GM23338 (cell line): ENCODE measurements at regions not wholly inside any gene's neighbourhood (a gene's known extent, or its start where the extent isn't known, plus 50 kb on each side); places are given as distances from the start of the nearest gene placed in this dataset.

Experiments used
- ATAC-seq: fragments of 200-7000 bp; cut with Tn5 transposase; 3 replicates; pipeline ENCODE4 v1.9.1; 2020
- DNase-seq: peaks from one replicate; pipeline ENCODE4 v3.0.0-alpha.2; 2015; ENCODE audit warnings: low spot score
- H2AFZ ChIP-seq: fragments of 200-600 bp; sonication (generic); 2 replicates; pipeline ENCODE4 v1.8.0; 2016; ENCODE audit warnings: antibody characterized with exemption, mild to moderate bottlenecking, moderate library complexity
- H3F3A ChIP-seq: fragments of 200-600 bp; sonication (generic); replicated peaks from 2 replicates; pipeline ENCODE4 v1.8.0; 2017; ENCODE audit warnings: antibody characterized with exemption, mixed run types, low read depth
- H3K27ac ChIP-seq: fragments of 200-600 bp; sonication (generic); 2 replicates; pipeline ENCODE4 v1.6.1; 2016; ENCODE audit warnings: low read depth
- H3K27me3 ChIP-seq: fragments of 200-600 bp; sonication (generic); 2 replicates; pipeline ENCODE4 v1.8.0; 2016; ENCODE audit warnings: mild to moderate bottlenecking, mixed run types, moderate library complexity; ENCODE audit not compliant: insufficient read depth
- H3K36me3 ChIP-seq: fragments of 200-600 bp; sonication (generic); 2 replicates; pipeline ENCODE4 v1.8.0; 2016; ENCODE audit warnings: mild to moderate bottlenecking; ENCODE audit not compliant: insufficient read depth
- H3K4me1 ChIP-seq: fragments of 200-600 bp; sonication (generic); 2 replicates; pipeline ENCODE4 v1.8.0; 2016; ENCODE audit warnings: mild to moderate bottlenecking, moderate library complexity; ENCODE audit not compliant: insufficient read depth
- H3K4me2 ChIP-seq: fragments of 200-600 bp; sonication (generic); 2 replicates; pipeline ENCODE4 v1.7.1; 2017; ENCODE audit warnings: mixed run types
- H3K4me3 ChIP-seq: fragments of 200-600 bp; sonication (generic); 2 replicates; pipeline ENCODE4 v1.6.1; 2016; ENCODE audit warnings: mixed run types
- H3K79me2 ChIP-seq: fragments of 200-600 bp; sonication (generic); replicated peaks from 2 replicates; pipeline ENCODE4 v1.8.0; 2017; ENCODE audit warnings: mild to moderate bottlenecking; ENCODE audit not compliant: insufficient read depth
- H3K9me2 ChIP-seq: fragments of 200-600 bp; sonication (generic); 2 replicates; pipeline ENCODE4 v1.8.0; 2017; ENCODE audit not compliant: insufficient read depth
- H4K20me1 ChIP-seq: fragments of 200-600 bp; sonication (generic); replicated peaks from 2 replicates; pipeline ENCODE4 v1.8.0; 2017; ENCODE audit warnings: mild to moderate bottlenecking; ENCODE audit not compliant: insufficient read depth
- H3K27ac Mint-ChIP-seq: 2 replicates; pipeline ENCODE4 v1.8.0; 2020; ENCODE audit warnings: inconsistent platforms, mild to moderate bottlenecking, moderate library complexity, mixed read lengths
- H3K27me3 Mint-ChIP-seq: 3 replicates; pipeline ENCODE4 v1.8.0; 2022; ENCODE audit warnings: low read depth, mild to moderate bottlenecking, moderate library complexity, mixed read lengths, inconsistent platforms; ENCODE audit not compliant: insufficient read depth, poor library complexity
- H3K36me3 Mint-ChIP-seq: 3 replicates; pipeline ENCODE4 v1.8.0; 2021; ENCODE audit warnings: low read depth, mild to moderate bottlenecking, inconsistent platforms, moderate library complexity, mixed read lengths
- H3K4me1 Mint-ChIP-seq: 3 replicates; pipeline ENCODE4 v1.8.0; 2020; ENCODE audit warnings: mild to moderate bottlenecking, inconsistent platforms, mixed read lengths
- H3K4me3 Mint-ChIP-seq: 3 replicates; pipeline ENCODE4 v1.8.0; 2021; ENCODE audit warnings: moderate library complexity, mild to moderate bottlenecking, inconsistent platforms, mixed read lengths
- H3K9me3 Mint-ChIP-seq: 3 replicates; pipeline ENCODE4 v1.8.0; 2020; ENCODE audit warnings: moderate library complexity, mild to moderate bottlenecking, inconsistent platforms, mixed read lengths
- CREB1 ChIP-seq: fragments of 250-450 bp; sonication (Bioruptor Pico); IDR thresholded peaks from 2 replicates; pipeline ENCODE4 v1.5.0; 2020; ENCODE audit warnings: low read depth, mild to moderate bottlenecking, moderate library complexity
- EZH2phosphoT487 ChIP-seq: fragments of 200-600 bp; sonication (generic); IDR thresholded peaks from one replicate; pipeline ENCODE4 v1.8.1; 2018; ENCODE audit warnings: antibody characterized with exemption; ENCODE audit not compliant: unreplicated experiment
- JUNB ChIP-seq: IDR thresholded peaks from one replicate; pipeline ENCODE4 v1.6.1; 2016; ENCODE audit warnings: antibody characterized with exemption; ENCODE audit not compliant: unreplicated experiment
- NANOG ChIP-seq: IDR thresholded peaks from 2 replicates; pipeline ENCODE4 v1.6.1; 2016; ENCODE audit warnings: antibody characterized with exemption, borderline replicate concordance
- POLR2AphosphoS5 ChIP-seq: IDR thresholded peaks from 2 replicates; pipeline ENCODE4 v1.6.1; 2016; ENCODE audit warnings: antibody characterized with exemption, low read depth
- REST ChIP-seq: IDR thresholded peaks from one replicate; pipeline ENCODE4 v1.6.1; 2018; ENCODE audit warnings: antibody characterized with exemption; ENCODE audit not compliant: unreplicated experiment
- STAT1 ChIP-seq: IDR thresholded peaks from one replicate; pipeline ENCODE4 v1.6.1; 2016; ENCODE audit warnings: antibody characterized with exemption; ENCODE audit not compliant: unreplicated experiment
- ZNF114 ChIP-seq: fragments of 250-450 bp; sonication (Bioruptor Pico); IDR thresholded peaks from 2 replicates; pipeline ENCODE4 v1.5.0; 2020; ENCODE audit warnings: mild to moderate bottlenecking, moderate library complexity
- ZNF331 ChIP-seq: fragments of 250-450 bp; sonication (Bioruptor Pico); IDR thresholded peaks from 2 replicates; pipeline ENCODE4 v1.5.0; 2020; ENCODE audit warnings: low read depth, mild to moderate bottlenecking, moderate library complexity
- ZNF462 ChIP-seq: fragments of 250-450 bp; sonication (Bioruptor Pico); IDR thresholded peaks from 2 replicates; pipeline ENCODE4 v1.5.0; 2020; ENCODE audit warnings: mild to moderate bottlenecking, moderate library complexity
- TF ChIP-seq, protein P1 (sequence below), 2 experiments: fragments of 200-600 bp in 1 of 2; sonication (generic) in 1 of 2; conservative IDR thresholded peaks; 2 replicates each; pipeline versions ENCODE4 v1.5.1 to v1.6.1; 2016 to 2017; ENCODE audit warnings: antibody characterized with exemption in 2 of 2, low read depth in 2 of 2, mild to moderate bottlenecking in 2 of 2, moderate library complexity in 1 of 2

- ATAC-seq: no peak
Measured at GRCh38 chr1:24995661-24996060, 65.6 kb upstream of the RUNX3 start.

More at GRCh38 chr1:24995661-24996060, 65.6 kb upstream of the RUNX3 start:
- Mint-ChIP-seq H3K27ac (no peak overlapping the region), H3K4me3 (no peak overlapping the region), H3K36me3 (no peaks in the 10 kb centered on the region), H3K27me3 (peaks cover 16% of the 10 kb centered on the region), H3K4me1 (peaks cover 4% of the 10 kb centered on the region; the same call in 2 of the 3 replicates), H3K9me3 (no peaks in the 10 kb centered on the region)
- Histone ChIP-seq H3K27me3 (no peaks in the 10 kb centered on the region), H3K4me1 (no peaks in the 10 kb centered on the region), H3K27ac (no peak overlapping the region), H3K4me3 (no peak overlapping the region), H3F3A (no peaks in the 10 kb centered on the region), H3K9me2 (0 out of 2 replicates have a peak, but pooled peaks cover 4% of the 10 kb centered on the region), H3K79me2 (no peaks in the 10 kb centered on the region), H2AFZ (no peak overlapping the region), H3K36me3 (no peaks in the 10 kb centered on the region), H4K20me1 (no peaks in the 10 kb centered on the region), H3K4me2 (no peak overlapping the region)
- DNase-seq: no peak
- TF ChIP-seq STAT1 (no peak), REST (no peak), ZNF462 (CRISPR knock-in tag) (no peak), JUNB (no peak), EZH2phosphoT487 (no peak), ZNF331 (CRISPR knock-in tag) (no peak), NANOG (no peak), POLR2AphosphoS5 (no peak), CREB1 (CRISPR knock-in tag) (no peak), ZNF114 (no peak)
- TF ChIP-seq, protein P1, sequence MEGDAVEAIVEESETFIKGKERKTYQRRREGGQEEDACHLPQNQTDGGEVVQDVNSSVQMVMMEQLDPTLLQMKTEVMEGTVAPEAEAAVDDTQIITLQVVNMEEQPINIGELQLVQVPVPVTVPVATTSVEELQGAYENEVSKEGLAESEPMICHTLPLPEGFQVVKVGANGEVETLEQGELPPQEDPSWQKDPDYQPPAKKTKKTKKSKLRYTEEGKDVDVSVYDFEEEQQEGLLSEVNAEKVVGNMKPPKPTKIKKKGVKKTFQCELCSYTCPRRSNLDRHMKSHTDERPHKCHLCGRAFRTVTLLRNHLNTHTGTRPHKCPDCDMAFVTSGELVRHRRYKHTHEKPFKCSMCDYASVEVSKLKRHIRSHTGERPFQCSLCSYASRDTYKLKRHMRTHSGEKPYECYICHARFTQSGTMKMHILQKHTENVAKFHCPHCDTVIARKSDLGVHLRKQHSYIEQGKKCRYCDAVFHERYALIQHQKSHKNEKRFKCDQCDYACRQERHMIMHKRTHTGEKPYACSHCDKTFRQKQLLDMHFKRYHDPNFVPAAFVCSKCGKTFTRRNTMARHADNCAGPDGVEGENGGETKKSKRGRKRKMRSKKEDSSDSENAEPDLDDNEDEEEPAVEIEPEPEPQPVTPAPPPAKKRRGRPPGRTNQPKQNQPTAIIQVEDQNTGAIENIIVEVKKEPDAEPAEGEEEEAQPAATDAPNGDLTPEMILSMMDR (conservative IDR thresholded peaks at IDR 0.05; ENCODE audit: low read depth in 2 of 2): no peak
